Panc1 (cell line): ENCODE measurements at regions not wholly inside any gene's neighbourhood (a gene's known extent, or its start where the extent isn't known, plus 50 kb on each side); places are given as distances from the start of the nearest gene placed in this dataset.

ENCODE experiments used
- CTCF ChIP-seq: fragments of 450-650 bp; IDR thresholded peaks from 2 replicates; pipeline ENCODE4 v1.5.1; 2017; ENCODE audit warnings: mild to moderate bottlenecking
- POLR2AphosphoS5 ChIP-seq: IDR thresholded peaks from 2 replicates; pipeline ENCODE4 v1.6.1; 2012; ENCODE audit warnings: mild to moderate bottlenecking, low read depth, low read length, moderate library complexity
- REST ChIP-seq, 2 experiments: IDR thresholded peaks; 2 replicates each; pipeline ENCODE4 v1.6.1; 2011 to 2012; ENCODE audit warnings: low read depth in 2 of 2, control low read depth in 1 of 2, low read length in 1 of 2, mild to moderate bottlenecking in 1 of 2, moderate library complexity in 1 of 2; ENCODE audit not compliant: insufficient read depth in 1 of 2
- TCF7L2 ChIP-seq: IDR thresholded peaks from 2 replicates; pipeline ENCODE4 v1.6.1; 2011; ENCODE audit warnings: mild to moderate bottlenecking, low read depth, low read length, inconsistent platforms

- TF ChIP-seq POLR2AphosphoS5 (no peak), CTCF (no peak), REST (IDR thresholded peaks at IDR 0.05; ENCODE audit: insufficient read depth in 1 of 2, low read depth in 2 of 2, low read length in 1 of 2) (no peak), TCF7L2 (no peak)
These were observed 734.2 kb upstream of the GBE1 start for GRCh38 chr3:82495655-82496054.
